Small intestine (tissue), 7 donors: ENCODE measurements at regions not wholly inside any gene's neighbourhood (a gene's known extent, or its start where the extent isn't known, plus 50 kb on each side); places are given as distances from the start of the nearest gene placed in this dataset.

Source experiments
- DNase-seq, 2 donors: peaks; one replicate each; pipeline versions ENCODE4 v3.0.0 to v3.0.0-alpha.2; 2013
- FAIRE-seq: peaks from 2 replicates; lab custom pipeline; 2012; peaks lifted over from hg19 to GRCh38; lab: Jason Lieb, UNC
- H3K27ac ChIP-seq, 3 donors: one replicate each; pipeline ENCODE4 v1.5.1; 2013; ENCODE audit warnings: low read length in 2 of 3, mild to moderate bottlenecking in 2 of 3, control low read depth in 1 of 3, inconsistent platforms in 1 of 3, low read depth in 1 of 3, moderate library complexity in 1 of 3
- H3K27me3 ChIP-seq, 3 donors: one replicate each; pipeline ENCODE4 v1.6.1; 2013; ENCODE audit warnings: low read length in 3 of 3, inconsistent platforms in 1 of 3; ENCODE audit not compliant: control insufficient read depth in 3 of 3, insufficient read depth in 3 of 3
- H3K36me3 ChIP-seq, 3 donors: one replicate each; pipeline ENCODE4 v1.6.1; 2013; ENCODE audit warnings: low read length in 3 of 3, inconsistent platforms in 1 of 3, low read depth in 1 of 3, mild to moderate bottlenecking in 1 of 3, moderate library complexity in 1 of 3; ENCODE audit not compliant: control insufficient read depth in 3 of 3, insufficient read depth in 2 of 3
- H3K4me1 ChIP-seq, 3 donors: one replicate each; pipeline ENCODE4 v1.6.1; 2013; ENCODE audit warnings: low read length in 2 of 3, inconsistent platforms in 1 of 3, low read depth in 1 of 3, mild to moderate bottlenecking in 1 of 3, moderate library complexity in 1 of 3; ENCODE audit not compliant: control insufficient read depth in 3 of 3, insufficient read depth in 2 of 3
- H3K4me3 ChIP-seq, 3 donors: one replicate each; pipeline ENCODE4 v1.5.1; 2013; ENCODE audit warnings: low read length in 3 of 3, control low read depth in 1 of 3, inconsistent platforms in 1 of 3, low read depth in 1 of 3, mild to moderate bottlenecking in 1 of 3, moderate library complexity in 1 of 3
- H3K9me3 ChIP-seq, 2 donors: one replicate each; pipeline ENCODE4 v1.6.1; 2013; ENCODE audit warnings: low read depth in 1 of 2, low read length in 1 of 2; ENCODE audit not compliant: control insufficient read depth in 2 of 2, insufficient read depth in 1 of 2
- WGBS, 3 donors: extraction: QIAGEN DNeasy Blood & Tissue Kit; methylation state at CpG; one replicate each; pipeline ENCODE4 v1.1.7; 2013; 5-methylcytosine and 5-hydroxymethylcytosine counted together
- donor health status: healthy with polysubstance abuse.
- donor health status: control.
- donor health status: control.
- donor health status: Bipolar disorder and iron deficiency.
- donor health status: healthy.

- H3K36me3 ChIP-seq, result no peaks in the 10 kb centered on the region
- H3K4me3 ChIP-seq, result no peak overlapping the region
- DNase-seq (no peak), FAIRE-seq (no peak)
- 86 to 95% (median 88%) methylated on average over 1 of the region's 1 CpG for WGBS, 3 donors
- no peak overlapping the region for H3K27ac ChIP-seq
- no peaks in the 10 kb centered on the region for H3K27me3 ChIP-seq
- H3K9me3 ChIP-seq, result no peaks in the 10 kb centered on the region
- no peaks in the 10 kb centered on the region for H3K4me1 ChIP-seq
Measured at GRCh38 chr12:58719161-58719560, 201.1 kb downstream of the LRIG3 start.

- Histone ChIP-seq H3K4me3 (no peak overlapping the region), H3K36me3 (no peaks in the 10 kb centered on the region), H3K9me3 (no peaks in the 10 kb centered on the region), H3K27ac (no peak overlapping the region), H3K27me3 (no peaks in the 10 kb centered on the region), H3K4me1 (no peaks in the 10 kb centered on the region)
- FAIRE-seq (no peak), DNase-seq (no peak)
Measured at GRCh38 chr12:58720421-58720820, 199.9 kb downstream of the LRIG3 start.

- no peaks in the 10 kb centered on the region for H3K27me3 ChIP-seq
- no peak overlapping the region for H3K4me3 ChIP-seq
- H3K27ac ChIP-seq, result no peak overlapping the region
- H3K36me3 ChIP-seq, result no peaks in the 10 kb centered on the region
- DNase-seq (no peak), FAIRE-seq (no peak)
- 69 to 80% (median 74%) methylated on average over 5 of the region's 5 CpGs for WGBS, 3 donors
- H3K4me1 ChIP-seq, result no peaks in the 10 kb centered on the region
- no peaks in the 10 kb centered on the region for H3K9me3 ChIP-seq
Measured at GRCh38 chr12:58725400-58726105, 194.8 kb downstream of the LRIG3 start.

GRCh38 chr12:58727521-58727920 lies 192.8 kb downstream of the LRIG3 start:
- DNase-seq, result no peak
- H3K4me1 ChIP-seq, result no peaks in the 10 kb centered on the region
- FAIRE-seq, result no peak
- H3K27me3 ChIP-seq, result no peaks in the 10 kb centered on the region
- H3K9me3 ChIP-seq, result no peaks in the 10 kb centered on the region
- no peaks in the 10 kb centered on the region for H3K36me3 ChIP-seq
- no peak overlapping the region for H3K27ac ChIP-seq
- 75 to 81% (median 78%) methylated on average over 6 of the region's 6 CpGs for WGBS, 3 donors
- H3K4me3 ChIP-seq, result no peak overlapping the region

- Histone ChIP-seq H3K9me3 (no peaks in the 10 kb centered on the region), H3K4me1 (no peaks in the 10 kb centered on the region)
- FAIRE-seq, result no peak
Measured at GRCh38 chr12:58728397-58728796, 191.9 kb downstream of the LRIG3 start.

GRCh38 chr12:58731096-58731495 lies 189.2 kb downstream of the LRIG3 start:
- Histone ChIP-seq H3K9me3 (no peaks in the 10 kb centered on the region), H3K4me1 (no peaks in the 10 kb centered on the region), H3K27me3 (no peaks in the 10 kb centered on the region), H3K27ac (no peak overlapping the region), H3K4me3 (no peak overlapping the region), H3K36me3 (no peaks in the 10 kb centered on the region)
- no peak for FAIRE-seq
- DNase-seq, result no peak

More at GRCh38 chr12:58728397-58728796, 191.9 kb downstream of the LRIG3 start:
- DNase-seq, result no peak
- 68 to 75% (median 68%) methylated on average over 1 of the region's 1 CpG for WGBS, 3 donors
- no peak overlapping the region for H3K27ac ChIP-seq
- H3K27me3 ChIP-seq, result no peaks in the 10 kb centered on the region
- no peaks in the 10 kb centered on the region for H3K36me3 ChIP-seq
- H3K4me3 ChIP-seq, result no peak overlapping the region

GRCh38 chr12:58732894-58733293 lies 187.4 kb downstream of the LRIG3 start:
- DNase-seq (no peak), FAIRE-seq (no peak)
- Histone ChIP-seq H3K36me3 (no peaks in the 10 kb centered on the region), H3K9me3 (no peaks in the 10 kb centered on the region), H3K4me1 (no peaks in the 10 kb centered on the region), H3K4me3 (no peak overlapping the region), H3K27me3 (no peaks in the 10 kb centered on the region), H3K27ac (no peak overlapping the region)
- 49 to 63% (median 59%) methylated on average over 3 of the region's 3 CpGs for WGBS, 3 donors

GRCh38 chr12:58741226-58741625 lies 179.1 kb downstream of the LRIG3 start:
- DNase-seq (no peak), FAIRE-seq (no peak)
- Histone ChIP-seq H3K36me3 (no peaks in the 10 kb centered on the region), H3K27me3 (no peaks in the 10 kb centered on the region), H3K4me3 (no peak overlapping the region), H3K9me3 (peaks cover 0 to 6% of the 10 kb centered on the region in 2 donors), H3K4me1 (no peaks in the 10 kb centered on the region), H3K27ac (no peak overlapping the region)
- 83 to 93% (median 86%) methylated on average over 2 of the region's 2 CpGs for WGBS, 3 donors
